HG02973 (cell line): ENCODE measurements at regions not wholly inside any gene's neighbourhood (a gene's known extent, or its start where the extent isn't known, plus 50 kb on each side); places are given as distances from the start of the nearest gene placed in this dataset.
A peak's percentile ranks its signal among the peaks of the same experiment; 100 is the strongest.
"Not testable (repeated sequence)": the region's sequence is repeated elsewhere in the genome, so short reads cannot be mapped to it uniquely, and the experiment has no call there.

ENCODE experiments used
- ATAC-seq: cut with Tn5 transposase; IDR thresholded peaks from one replicate; pipeline ENCODE4 v1.9.1; 2021; ENCODE audit warnings: moderate library complexity; ENCODE audit not compliant: unreplicated experiment

GRCh38 chr18:60209042-60209441 lies 163.5 kb downstream of the MC4R start:
- ATAC-seq: no peak

GRCh38 chr18:60202708-60203107 lies 169.9 kb downstream of the MC4R start:
- ATAC-seq: no peak

GRCh38 chr18:60200558-60200957 lies 172.0 kb downstream of the MC4R start:
- no peak for ATAC-seq

DNA sequence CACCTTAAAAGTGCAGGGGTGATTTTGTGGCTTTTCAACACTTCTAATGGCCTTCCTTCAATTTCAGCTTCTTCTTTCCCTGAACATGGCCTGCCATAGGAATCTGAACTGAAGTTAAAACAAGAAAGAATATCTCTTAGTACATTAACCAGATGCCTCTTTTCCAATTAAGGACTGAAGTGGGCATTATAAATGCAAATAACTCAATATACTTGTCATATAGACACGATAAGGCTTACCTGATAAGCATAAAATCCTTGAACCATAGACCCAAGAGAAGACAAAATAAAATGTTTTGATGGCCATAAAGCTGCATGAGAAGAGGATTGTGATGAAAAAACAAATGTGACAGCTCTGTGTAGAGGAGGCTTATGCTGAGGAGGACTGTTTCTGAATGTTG lies 173.1 kb downstream of the MC4R start:
- ATAC-seq: no peak

- no peak for ATAC-seq
These were observed 174.7 kb downstream of the MC4R start for GRCh38 chr18:60197671-60198462.

DNA sequence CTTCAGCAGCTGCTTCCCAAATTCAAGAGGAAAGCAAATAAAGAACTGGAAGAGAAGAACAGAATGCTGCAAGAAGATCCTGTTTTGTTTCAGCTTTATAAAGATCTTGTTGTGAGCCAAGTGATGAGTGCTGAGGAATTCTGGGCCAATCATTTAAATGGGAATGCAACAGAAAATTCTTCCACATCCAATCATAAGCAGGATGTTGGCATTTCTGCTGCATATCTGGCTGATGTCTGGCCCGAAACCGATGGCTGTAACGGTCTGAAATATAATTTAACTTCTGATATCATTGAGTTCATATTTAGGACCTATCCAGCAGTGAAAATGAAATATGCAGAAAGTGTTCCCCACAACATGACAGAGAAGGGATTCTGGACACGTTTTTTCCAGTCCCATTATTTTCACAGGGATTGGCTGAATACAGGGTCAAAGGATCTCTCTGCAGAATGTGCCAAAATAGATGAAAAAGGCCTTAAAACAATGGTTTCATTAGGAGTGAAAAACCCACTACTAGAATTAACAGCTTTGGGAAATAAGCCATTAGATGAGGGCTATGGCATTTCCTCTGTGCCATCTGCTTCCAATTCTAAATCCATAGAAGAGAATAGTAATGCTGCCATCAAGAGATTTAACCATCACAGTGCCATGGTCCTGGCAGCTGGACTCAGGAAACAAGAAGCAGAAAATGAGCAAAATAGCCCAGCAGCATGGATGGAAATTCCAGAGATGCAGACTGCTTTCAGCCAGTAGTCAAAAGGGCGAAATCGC lies 175.6 kb downstream of the MC4R start:
- no peak for ATAC-seq

- ATAC-seq: no peak
These were observed 178.8 kb downstream of the MC4R start for GRCh38 chr18:60193780-60194179.

DNA sequence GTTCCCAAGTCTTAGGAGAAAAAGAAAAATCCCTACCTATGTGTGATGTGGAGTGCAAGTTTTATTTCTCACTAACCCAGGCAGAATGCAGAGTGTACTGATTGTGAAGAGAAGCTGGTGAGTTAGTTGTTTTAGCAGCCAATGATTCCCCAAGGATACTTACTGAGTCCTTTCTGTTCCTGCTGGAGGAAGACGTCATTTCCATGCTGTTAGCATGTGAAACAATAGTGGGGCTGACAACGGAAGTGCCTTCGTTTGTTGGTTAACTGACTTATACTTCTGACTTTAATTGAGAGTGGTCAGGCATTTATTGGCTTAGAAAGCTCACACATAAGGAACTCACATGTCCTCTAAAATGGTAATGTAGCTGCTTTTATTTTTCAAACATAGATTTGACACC lies 180.6 kb downstream of the MC4R start:
- ATAC-seq: no peak

DNA sequence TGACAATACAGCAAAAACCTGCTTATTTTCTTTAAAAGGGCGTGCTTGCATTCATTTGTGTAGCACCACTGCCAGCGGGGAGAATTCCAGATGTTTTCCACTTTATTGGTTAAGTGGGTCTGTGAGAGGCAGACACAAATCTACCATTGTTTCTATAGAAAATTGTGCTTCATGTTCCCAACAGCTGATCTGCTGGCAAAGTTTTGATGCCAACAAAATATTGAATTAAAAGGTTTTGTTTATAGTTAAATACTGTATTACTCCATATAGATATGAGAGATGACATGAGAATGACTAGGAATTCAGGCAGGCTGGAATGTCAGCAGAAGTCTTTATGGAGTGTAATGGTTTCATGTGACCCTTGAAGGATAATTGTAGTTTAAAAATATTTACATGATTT lies 182.7 kb downstream of the MC4R start:
- no peak for ATAC-seq

GRCh38 chr18:60188958-60189357 lies 183.6 kb downstream of the MC4R start:
- no peak for ATAC-seq

- no peak for ATAC-seq
These were observed 190.4 kb downstream of the MC4R start for GRCh38 chr18:60182223-60182622.

- ATAC-seq: no peak
These were observed 191.9 kb downstream of the MC4R start for GRCh38 chr18:60180671-60181070.

- ATAC-seq: not testable (repeated sequence)
These were observed 194.4 kb downstream of the MC4R start for GRCh38 chr18:60178224-60178623.

DNA sequence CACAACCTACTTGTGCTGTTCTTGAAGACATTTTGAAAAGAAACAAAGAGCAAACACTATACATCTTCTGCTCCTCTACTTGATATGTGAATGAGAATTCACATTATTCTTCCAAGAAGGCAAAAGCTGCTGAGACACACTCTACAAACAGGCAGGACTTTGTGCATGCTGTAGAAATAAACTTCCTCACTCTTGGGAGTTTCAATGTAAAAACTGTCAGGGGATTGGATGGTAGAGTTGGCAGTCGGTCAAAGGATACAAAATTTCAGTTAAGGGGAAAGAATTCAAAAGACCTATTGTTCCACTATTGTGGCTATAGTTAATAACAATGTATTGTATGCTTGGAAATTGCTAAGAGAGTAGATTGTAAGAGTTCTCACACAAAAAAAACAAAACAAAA lies 196.3 kb downstream of the MC4R start:
- no peak for ATAC-seq

DNA sequence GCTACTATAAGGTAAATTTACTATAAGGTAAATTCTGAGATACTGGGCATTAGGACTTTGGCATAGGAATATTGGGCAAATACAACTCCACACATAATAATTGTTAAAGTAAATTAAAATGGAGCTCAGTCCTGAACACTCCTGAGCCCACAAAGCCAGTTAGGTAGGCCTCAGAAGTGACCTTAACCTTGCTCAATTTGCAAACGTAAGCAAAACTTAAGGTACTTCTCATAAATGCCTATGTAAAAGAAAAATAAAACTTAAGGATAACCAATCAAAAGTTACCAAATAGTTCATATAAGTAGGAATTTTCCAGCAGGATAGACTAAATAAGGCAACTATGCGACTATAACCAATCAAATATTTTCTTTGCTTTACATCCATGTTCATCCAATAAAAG lies 197.7 kb downstream of the MC4R start:
- ATAC-seq: no peak

DNA sequence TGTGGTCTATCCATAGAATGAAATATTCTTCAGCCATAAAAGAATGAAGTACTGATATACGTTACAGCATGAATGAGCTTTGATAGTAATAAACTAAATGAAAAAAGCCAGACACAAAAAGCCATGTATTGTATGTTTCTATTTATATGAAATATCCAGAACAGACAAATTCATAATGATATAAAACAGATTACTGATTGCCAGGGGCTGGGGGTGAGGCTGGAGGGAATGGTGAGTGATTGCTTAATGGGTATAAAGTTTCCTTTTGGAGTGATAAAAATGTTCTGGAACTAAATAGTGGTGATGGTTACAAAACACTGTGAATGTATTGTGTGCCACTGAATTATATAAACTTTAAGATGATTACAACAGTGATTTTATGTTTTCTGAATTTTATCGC lies 200.5 kb downstream of the MC4R start:
- ATAC-seq: no peak

- peak; percentile 84 for ATAC-seq
These were observed 209.0 kb downstream of the MC4R start for GRCh38 chr18:60163622-60164021.

DNA sequence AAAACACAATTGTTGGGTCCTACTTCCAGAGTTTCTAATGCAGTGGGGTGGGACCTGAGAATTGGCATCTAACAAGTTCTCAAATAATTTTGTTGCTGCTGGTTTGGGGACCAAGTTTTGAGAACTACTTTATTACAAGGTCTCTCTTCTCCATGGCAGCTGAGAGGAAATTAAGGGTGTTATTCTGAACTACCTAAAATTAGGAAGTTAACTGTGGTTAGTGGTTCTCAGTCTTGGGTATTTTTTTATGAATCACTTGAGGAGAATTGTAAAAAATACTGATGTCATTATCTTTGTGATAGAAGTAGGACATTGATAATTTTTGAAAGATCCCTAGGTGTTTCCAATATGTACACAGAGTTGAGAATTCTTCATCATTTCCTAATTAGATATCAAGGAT lies 210.2 kb downstream of the MC4R start:
- no peak for ATAC-seq

- no peak for ATAC-seq
These were observed 214.8 kb downstream of the MC4R start for GRCh38 chr18:60157810-60158209.

GRCh38 chr18:60153376-60153775 lies 219.2 kb downstream of the MC4R start:
- ATAC-seq: no peak

DNA sequence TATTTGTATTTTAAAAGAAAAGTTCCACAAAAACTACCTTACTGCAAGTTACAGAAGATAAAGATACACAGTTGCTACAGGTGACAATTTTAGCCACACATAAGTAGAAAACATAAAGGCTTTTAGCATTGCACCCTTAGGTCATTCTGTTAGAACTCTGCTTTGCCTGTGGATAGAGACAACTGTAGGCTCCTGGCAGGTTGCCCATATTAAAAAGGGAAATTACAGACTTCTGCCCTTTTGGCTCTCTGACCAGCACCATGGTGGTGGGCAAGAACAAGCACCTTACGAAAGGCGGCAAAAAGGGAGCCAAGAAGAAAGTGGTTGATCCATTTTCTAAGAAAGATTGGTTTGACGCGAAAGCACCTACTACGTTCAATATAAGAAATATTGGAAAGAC lies 223.3 kb downstream of the MC4R start:
- ATAC-seq: no peak

DNA sequence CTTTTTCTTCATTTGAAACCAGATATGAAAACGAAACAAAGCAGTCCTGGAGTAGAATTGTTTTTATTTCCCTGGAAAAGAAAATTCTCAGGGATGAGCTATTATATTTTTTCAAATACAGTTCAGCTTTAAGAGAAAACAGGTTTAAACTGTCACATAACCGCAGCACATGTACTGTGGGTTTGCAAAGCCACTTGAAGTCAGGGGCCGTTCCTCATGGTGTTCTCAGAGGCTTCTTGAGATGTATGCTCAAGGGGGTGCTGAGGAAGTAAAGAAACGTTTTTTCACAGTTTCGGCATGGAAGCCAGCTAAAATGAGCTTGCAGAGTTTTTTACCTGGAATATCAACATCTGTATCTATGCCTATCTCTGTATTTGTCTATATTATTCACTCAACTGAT lies 225.3 kb downstream of the MC4R start:
- no peak for ATAC-seq
